Kidney capillary endothelial cell (primary cell): ENCODE measurements at regions not wholly inside any gene's neighbourhood (a gene's known extent, or its start where the extent isn't known, plus 50 kb on each side); places are given as distances from the start of the nearest gene placed in this dataset.
"Not testable (repeated sequence)": the region's sequence is repeated elsewhere in the genome, so short reads cannot be mapped to it uniquely, and the experiment has no call there.

Experiments used
- DNase-seq: peaks from one replicate; pipeline ENCODE4 v3.0.0-alpha.2; 2018; ENCODE audit warnings: low spot score

GRCh38 chr5:169413416-169413815 is 112.5 kb upstream of the SLIT3 start:
- DNase-seq, result no peak

GRCh38 chr5:169412831-169413230 is 111.9 kb upstream of the SLIT3 start:
- DNase-seq, result no peak

- DNase-seq, result no peak
Measured at GRCh38 chr5:169411786-169412430, 111.0 kb upstream of the SLIT3 start.

- DNase-seq, result no peak
Measured at GRCh38 chr5:169410996-169411783, 110.3 kb upstream of the SLIT3 start.

- DNase-seq, result no peak
Measured at GRCh38 chr5:169408731-169409130, 107.8 kb upstream of the SLIT3 start.

- no peak for DNase-seq
Measured at GRCh38 chr5:169408171-169408570, 107.2 kb upstream of the SLIT3 start.

- DNase-seq, result no peak
Measured at GRCh38 chr5:169404223-169404622, 103.3 kb upstream of the SLIT3 start.

GRCh38 chr5:169398515-169398914 is 97.6 kb upstream of the SLIT3 start:
- no peak for DNase-seq

GRCh38 chr5:169395136-169395535 is 94.2 kb upstream of the SLIT3 start:
- no peak for DNase-seq

GRCh38 chr5:169394371-169394770 is 93.4 kb upstream of the SLIT3 start:
- DNase-seq, result no peak

- no peak for DNase-seq
Measured at GRCh38 chr5:169393907-169394306, 93.0 kb upstream of the SLIT3 start.

GRCh38 chr5:169390265-169390664 is 89.3 kb upstream of the SLIT3 start:
- DNase-seq, result no peak

GRCh38 chr5:169389318-169389717 is 88.4 kb upstream of the SLIT3 start:
- no peak for DNase-seq

- DNase-seq, result no peak
Measured at GRCh38 chr5:169385636-169386035, 84.7 kb upstream of the SLIT3 start.

GRCh38 chr5:169384661-169385060 is 83.7 kb upstream of the SLIT3 start:
- DNase-seq, result no peak

GRCh38 chr5:169374761-169375160 is 73.8 kb upstream of the SLIT3 start:
- no peak for DNase-seq

GRCh38 chr5:169374111-169374510 is 73.2 kb upstream of the SLIT3 start:
- no peak for DNase-seq

GRCh38 chr5:169371801-169372200 is 70.9 kb upstream of the SLIT3 start:
- not testable (repeated sequence) for DNase-seq

- DNase-seq, result no peak
Measured at GRCh38 chr5:169369130-169369529, 68.2 kb upstream of the SLIT3 start.

- no peak for DNase-seq
Measured at GRCh38 chr5:169367861-169368260, 66.9 kb upstream of the SLIT3 start.

- DNase-seq, result no peak
Measured at GRCh38 chr5:169357291-169357690, 56.4 kb upstream of the SLIT3 start.

GRCh38 chr5:169356811-169357210 is 55.9 kb upstream of the SLIT3 start:
- no peak for DNase-seq

GRCh38 chr5:169356181-169356580 is 55.2 kb upstream of the SLIT3 start:
- no peak for DNase-seq

GRCh38 chr5:169354921-169355320 is 54.0 kb upstream of the SLIT3 start:
- no peak for DNase-seq
